K562 (cell line): ENCODE measurements at regions not wholly inside any gene's neighbourhood (a gene's known extent, or its start where the extent isn't known, plus 50 kb on each side); places are given as distances from the start of the nearest gene placed in this dataset.

ENCODE experiments used
- ATAC-seq: fragments of 200-7000 bp; cut with Tn5 transposase; 3 replicates; pipeline ENCODE4 v1.9.1; 2020; ENCODE audit warnings: moderate library complexity
- BruUV-seq: library from RNA; stranded (reverse); fragments of 400-500 nt; replicated peaks from 2 replicates; lab custom pipeline; 2021; lab: Mats Ljungman, UMichigan
- CTCF ChIA-PET: fragments of 300-600 bp; formaldehyde crosslinking; extraction: SDS; loops from one replicate; lab custom pipeline; 2021; ENCODE audit warnings: low intra/inter-chr PET ratio; lab: Yijun Ruan, JAX
- POLR2A ChIA-PET: fragments of 300-600, 350-650 bp; sonication (Branson Sonifier 250); formaldehyde crosslinking; extraction: SDS; loops from one replicate; lab custom pipeline; 2021; ENCODE audit warnings: antibody characterized with exemption, inconsistent platforms; lab: Yijun Ruan, JAX
- DNase-seq, 4 experiments: peaks; one replicate each; pipeline versions ENCODE4 v3.0.0 to v3.0.0-alpha.2; 2011 to 2018; ENCODE audit warnings: low spot score in 3 of 4, mixed read lengths in 3 of 4; ENCODE audit errors: extremely low read depth in 1 of 4
- FAIRE-seq: peaks from 2 replicates; lab custom pipeline; 2011; peaks lifted over from hg19 to GRCh38; lab: Jason Lieb, UNC
- H2AFZ ChIP-seq: 2 replicates; pipeline ENCODE4 v1.6.0; 2011; ENCODE audit warnings: low read depth, low read length, control low read depth, inconsistent platforms
- H3K27ac ChIP-seq: fragments of 200-600 bp; 3 replicates; pipeline ENCODE4 v1.8.0; 2011; ENCODE audit warnings: low read depth, mild to moderate bottlenecking, control low read depth, inconsistent platforms, low read length, moderate library complexity, mixed read lengths; ENCODE audit errors: extremely low read depth
- H3K27me3 ChIP-seq, 2 experiments: fragments of 300-600 bp in 1 of 2; 2 replicates in 1 of 2; 3 replicates in 1 of 2; pipeline versions ENCODE4 v1.6.0 to v1.8.0; 2011; ENCODE audit warnings: inconsistent platforms in 2 of 2, low read length in 2 of 2, mild to moderate bottlenecking in 1 of 2, mixed read lengths in 1 of 2, moderate library complexity in 1 of 2; ENCODE audit not compliant: control insufficient read depth in 2 of 2, insufficient read depth in 2 of 2
- H3K36me3 ChIP-seq: fragments of 300-600 bp; 3 replicates; pipeline ENCODE4 v1.8.0; 2011; ENCODE audit warnings: mild to moderate bottlenecking, low read length, inconsistent platforms; ENCODE audit not compliant: control insufficient read depth, insufficient read depth
- H3K4me1 ChIP-seq, 2 experiments: fragments of 200-600 bp in 1 of 2; replicated peaks in 1 of 2; 2 replicates in 1 of 2; 3 replicates in 1 of 2; pipeline versions ENCODE4 v1.5.1 to v1.8.0; 2011; ENCODE audit warnings: inconsistent platforms in 2 of 2, low read length in 2 of 2, mild to moderate bottlenecking in 1 of 2, mixed read lengths in 1 of 2, moderate library complexity in 1 of 2; ENCODE audit not compliant: control insufficient read depth in 2 of 2, insufficient read depth in 2 of 2
- H3K4me2 ChIP-seq: 2 replicates; pipeline ENCODE4 v1.6.1; 2011; ENCODE audit warnings: low read length, control low read depth, inconsistent platforms, mixed read lengths; ENCODE audit not compliant: insufficient read depth
- H3K4me3 ChIP-seq: fragments of 200-600 bp; sonication (generic), shearing (Covaris generic); 2 replicates; pipeline ENCODE4 v1.5.1; 2016; ENCODE audit warnings: control low read depth, inconsistent platforms
- H3K79me2 ChIP-seq: fragments of 200-600 bp; 3 replicates; pipeline ENCODE4 v1.8.0; 2011; ENCODE audit warnings: low read length, inconsistent platforms; ENCODE audit not compliant: control insufficient read depth, insufficient read depth
- H3K9ac ChIP-seq, 2 experiments: 2 replicates each; pipeline versions ENCODE4 v1.6.0 to v1.6.1; 2011; ENCODE audit warnings: low read depth in 2 of 2, low read length in 2 of 2, control low read depth in 1 of 2, inconsistent platforms in 1 of 2, mild to moderate bottlenecking in 1 of 2, mixed read lengths in 1 of 2; ENCODE audit not compliant: insufficient read depth in 1 of 2
- H3K9me1 ChIP-seq: one replicate; pipeline ENCODE4 v1.6.0; 2011; ENCODE audit warnings: inconsistent platforms, mild to moderate bottlenecking, low read length, moderate library complexity; ENCODE audit not compliant: control insufficient read depth, insufficient read depth
- H3K9me3 ChIP-seq: replicated peaks from 2 replicates; pipeline ENCODE4 v1.5.1; 2011; ENCODE audit warnings: low read depth, low read length, inconsistent platforms; ENCODE audit not compliant: control insufficient read depth, insufficient read depth
- H4K20me1 ChIP-seq: replicated peaks from 2 replicates; pipeline ENCODE4 v1.6.1; 2011; ENCODE audit warnings: low read length, inconsistent platforms, mixed read lengths; ENCODE audit not compliant: control insufficient read depth, insufficient read depth
- BRCA1 ChIP-seq, 2 experiments: fragments of 450-650 bp in 1 of 2; sonication (generic) in 1 of 2; formaldehyde crosslinking in 1 of 2; IDR thresholded peaks; 2 replicates each; pipeline versions ENCODE4 v1.5.0 to v1.6.1; 2017 to 2020; ENCODE audit warnings: mild to moderate bottlenecking in 1 of 2, missing genetic modification reagents in 1 of 2
- MAFG ChIP-seq: fragments of 450-650 bp; conservative IDR thresholded peaks from 2 replicates; pipeline ENCODE4 v1.6.1; 2016; ENCODE audit warnings: missing genetic modification characterization, missing compliant biosample characterization
- NFRKB ChIP-seq: fragments of 450-650 bp; IDR thresholded peaks from 2 replicates; pipeline ENCODE4 v1.6.1; 2016; ENCODE audit warnings: low read depth
- POLR2AphosphoS2 ChIP-seq: IDR thresholded peaks from 2 replicates; pipeline ENCODE4 v1.6.1; 2012; ENCODE audit warnings: low read length, improper control_type of control experiment
- ZC3H8 ChIP-seq: fragments of 450-650 bp; IDR thresholded peaks from 2 replicates; pipeline ENCODE4 v1.6.1; 2017
- ZNF592 ChIP-seq: fragments of 450-650 bp; IDR thresholded peaks from 2 replicates; pipeline ENCODE4 v1.6.1; 2017; ENCODE audit warnings: antibody characterized with exemption, mild to moderate bottlenecking
- WGBS: fragments of 100-300 bp; shearing (Covaris generic); methylation state at CpG from one replicate; pipeline ENCODE4 v1.1.6; 2016; ENCODE audit warnings: low coverage, mixed read lengths; ENCODE audit not compliant: insufficient coverage; ENCODE audit errors: missing lambda C conversion rate; 5-methylcytosine and 5-hydroxymethylcytosine counted together
- in situ Hi-C: fragments of 300-500 bp; cut with MboI; formaldehyde crosslinking; loops from 4 replicates; pipeline ENCODE4 v1.15.0; 2018; ENCODE audit warnings: inconsistent platforms, mixed read lengths
- intact Hi-C: fragments of 100-400 bp; cut with micrococcal nuclease; formaldehyde crosslinking; loops from 2 replicates; pipeline ENCODE4 v1.14.2; 2022

- no peak for TF ChIP-seq ZNF592
- no peak for TF ChIP-seq BRCA1 (IDR thresholded peaks at IDR 0.05)
- no peak for TF ChIP-seq BRCA1 (CRISPR knock-in tag; IDR thresholded peaks at IDR 0.05)
- TF ChIP-seq POLR2AphosphoS2, result no peak
- TF ChIP-seq, all 486 proteins: peak for 0
These were observed 1666.9 kb upstream of the WWC1 start (continued) for GRCh38 chr5:166624573-166624972.

- Histone ChIP-seq H3K4me3 (no peak overlapping the region), H3K4me2 (no peak overlapping the region), H3K79me2 (no peaks in the 10 kb centered on the region), H3K9me3 (no peaks in the 10 kb centered on the region), H4K20me1 (no peaks in the 10 kb centered on the region), H3K4me1 (no peaks in the 10 kb centered on the region), H3K27me3 (no peaks in the 10 kb centered on the region), H3K9ac (no peak overlapping the region), H3K27ac (no peak overlapping the region)
- POLR2A ChIA-PET, result no interaction called here
- intact Hi-C loops, result no loop called here
- WGBS, result 0% methylated on average over 6 of the region's 6 CpGs
- DNase-seq (no peak), ATAC-seq (no peak)
- CTCF ChIA-PET, result no interaction called here
- TF ChIP-seq MAFG (tag), result no peak
- TF ChIP-seq ZC3H8, result no peak
- TF ChIP-seq NFRKB, result no peak
- TF ChIP-seq, all 486 proteins: peak for 0
- no peaks in the 10 kb centered on the region for H3K9me1 ChIP-seq
- H3K36me3 ChIP-seq, result no peaks in the 10 kb centered on the region
- no peak for FAIRE-seq
- in situ Hi-C loops, result no loop called here
- no peak overlapping the region for H2AFZ ChIP-seq
- no TSS peak for BruUV-seq
These were observed 1666.1 kb upstream of the WWC1 start for GRCh38 chr5:166625210-166625865.
